Activated CD4-positive, alpha-beta T cell treated with anti-CD3 and anti-CD28 coated beads, Interleukin-2, Interleukin-4, amounts not matched to agents 100 ng/mL and 50 ng/mL, durations not matched to agents 16 hours and 8 hours (primary cell): ENCODE measurements at regions not wholly inside any gene's neighbourhood (a gene's known extent, or its start where the extent isn't known, plus 50 kb on each side); places are given as distances from the start of the nearest gene placed in this dataset.

Source experiments
- DNase-seq: peaks from one replicate; pipeline ENCODE4 v3.0.0-alpha.2; 2020; ENCODE audit warnings: low spot score

GRCh38 chr5:77844623-77845323, 68.6 kb upstream of the TBCA start:
- no peak for DNase-seq

- DNase-seq, result no peak
Measured at GRCh38 chr5:77844373-77844622, 68.2 kb upstream of the TBCA start.

- no peak for DNase-seq
Measured at GRCh38 chr5:77843570-77844372, 67.6 kb upstream of the TBCA start.

- DNase-seq, result no peak
Measured at GRCh38 chr5:77842243-77842642, 66.1 kb upstream of the TBCA start.

GRCh38 chr5:77841616-77842015, 65.5 kb upstream of the TBCA start:
- no peak for DNase-seq

- DNase-seq, result no peak
Measured at GRCh38 chr5:77840930-77841329, 64.8 kb upstream of the TBCA start.

GRCh38 chr5:77839691-77840090, 63.6 kb upstream of the TBCA start:
- no peak for DNase-seq

GRCh38 chr5:77832938-77833337, 56.8 kb upstream of the TBCA start:
- DNase-seq, result no peak

GRCh38 chr5:77832166-77832770, 56.1 kb upstream of the TBCA start:
- no peak for DNase-seq

- DNase-seq, result no peak
Measured at GRCh38 chr5:77828445-77828844, 52.3 kb upstream of the TBCA start.
